Activated gamma-delta T cell treated with Interleukin-2 at 50 U/mL for 16 hours (primary cell): ENCODE measurements at regions not wholly inside any gene's neighbourhood (a gene's known extent, or its start where the extent isn't known, plus 50 kb on each side); places are given as distances from the start of the nearest gene placed in this dataset.
"Not testable (repeated sequence)": the region's sequence is repeated elsewhere in the genome, so short reads cannot be mapped to it uniquely, and the experiment has no call there.

Source experiments
- DNase-seq: peaks from one replicate; pipeline ENCODE4 v3.0.0-alpha.2; 2020

- no peak for DNase-seq
Observed at GRCh38 chr2:88927128-88927527, 235.7 kb downstream of the RPIA start.

GRCh38 chr2:88930659-88931058, 239.2 kb downstream of the RPIA start:
- no peak for DNase-seq

DNA sequence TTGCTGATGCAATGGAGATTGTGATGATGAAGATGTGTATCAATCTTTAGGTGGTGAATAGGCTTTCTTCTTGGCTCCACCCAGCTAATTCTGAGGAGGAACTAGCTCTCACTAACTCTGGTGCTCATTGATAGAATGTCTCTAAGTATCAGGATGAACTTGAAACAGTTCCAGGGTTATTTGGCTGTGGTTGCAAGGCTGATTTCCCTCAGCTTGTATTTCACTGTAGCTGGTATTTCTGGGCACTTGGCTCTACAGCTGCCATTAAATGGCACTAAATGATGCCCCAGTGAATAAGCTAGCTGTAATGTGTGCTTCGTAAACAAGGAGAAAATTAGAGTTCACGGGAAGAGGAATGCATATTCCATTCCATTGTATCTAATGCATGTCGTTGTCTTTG, 241.2 kb downstream of the RPIA start:
- no peak for DNase-seq

DNA sequence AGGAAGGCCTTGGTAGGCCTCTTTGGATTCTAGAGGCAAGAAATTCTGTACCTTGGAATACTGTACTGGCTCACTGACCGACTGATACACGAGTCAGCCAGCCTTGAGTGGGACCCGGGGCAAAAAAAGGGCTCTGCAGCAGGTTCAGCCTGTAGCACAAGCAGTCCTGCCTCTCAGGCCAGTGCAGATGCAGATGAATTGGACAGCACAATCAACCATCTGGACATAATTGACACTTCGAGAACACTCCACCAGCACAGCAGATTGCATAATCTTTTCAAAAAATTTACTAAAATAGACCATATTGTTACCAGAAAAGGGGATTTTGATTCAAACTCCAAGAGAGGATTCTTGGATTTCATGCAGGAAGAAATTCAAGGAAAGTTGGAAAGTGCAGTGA, 241.6 kb downstream of the RPIA start:
- no peak for DNase-seq

GRCh38 chr2:88933980-88934379, 242.5 kb downstream of the RPIA start:
- no peak for DNase-seq

DNA sequence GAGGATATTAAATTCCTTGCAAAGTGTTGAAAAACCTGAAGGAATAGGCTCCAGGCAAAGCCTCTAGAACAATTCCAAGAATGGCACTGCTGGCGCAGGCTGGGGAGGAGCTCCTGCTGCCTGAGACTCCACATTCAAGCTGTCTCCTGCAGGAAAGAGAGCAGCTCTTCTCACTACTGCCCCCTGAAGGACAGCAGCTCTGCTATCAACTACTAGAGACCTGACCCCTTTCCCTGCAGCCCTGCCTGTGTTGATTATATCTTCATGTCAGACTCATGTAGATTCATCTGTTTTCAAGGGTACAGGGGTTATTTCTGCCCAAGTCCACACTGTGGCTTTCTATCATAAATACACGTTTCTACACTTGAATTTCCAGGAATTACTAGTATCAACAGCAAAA, 249.7 kb downstream of the RPIA start:
- not testable (repeated sequence) for DNase-seq

GRCh38 chr2:88942798-88943197, 251.3 kb downstream of the RPIA start:
- no peak for DNase-seq

DNA sequence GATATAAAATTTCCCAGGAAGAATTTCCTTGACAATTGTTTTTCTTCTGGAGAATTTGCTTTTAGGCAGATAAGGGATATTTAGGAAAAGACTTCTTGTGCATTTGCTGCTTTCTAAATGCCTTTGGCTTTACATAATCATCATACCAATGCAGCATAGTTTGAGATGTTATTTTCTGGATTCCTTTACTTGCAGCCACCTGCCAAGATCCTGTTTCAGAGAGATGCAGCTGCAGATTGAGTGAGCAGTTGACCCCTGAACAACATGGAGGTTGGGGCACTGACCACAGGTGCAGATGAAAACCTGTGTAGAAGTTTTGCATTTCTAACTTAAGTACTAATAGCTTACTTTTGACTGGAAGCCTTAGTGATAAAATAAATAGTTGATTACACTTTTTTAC, 257.9 kb downstream of the RPIA start:
- no peak for DNase-seq

- DNase-seq: no peak
Observed at GRCh38 chr2:88950010-88950409, 258.5 kb downstream of the RPIA start.

- no peak for DNase-seq
Observed at GRCh38 chr2:88955607-88956006, 264.1 kb downstream of the RPIA start.

GRCh38 chr2:88959480-88960204, 268.2 kb downstream of the RPIA start:
- DNase-seq: no peak

DNA sequence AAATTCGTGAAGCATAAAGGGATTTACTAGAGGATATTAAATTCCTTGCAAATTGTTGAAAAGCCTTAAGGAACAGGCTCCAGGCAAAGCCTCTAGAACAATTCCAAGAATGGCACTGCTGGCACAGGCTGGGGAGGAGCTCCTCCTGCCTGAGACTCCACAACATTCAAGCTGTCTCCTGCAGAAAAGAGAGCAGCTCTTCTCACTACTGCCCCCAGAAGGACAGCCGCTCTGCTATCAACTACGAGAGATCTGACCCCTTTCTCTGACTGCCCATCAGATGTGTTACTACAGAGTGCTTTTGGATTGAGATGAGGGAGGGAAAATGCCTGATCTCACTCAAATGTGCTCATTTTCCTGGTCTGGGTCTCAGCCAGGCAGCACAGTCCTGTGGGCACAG, 269.9 kb downstream of the RPIA start:
- DNase-seq: not testable (repeated sequence)

- no peak for DNase-seq
Observed at GRCh38 chr2:88967844-88968243, 276.4 kb downstream of the RPIA start.

DNA sequence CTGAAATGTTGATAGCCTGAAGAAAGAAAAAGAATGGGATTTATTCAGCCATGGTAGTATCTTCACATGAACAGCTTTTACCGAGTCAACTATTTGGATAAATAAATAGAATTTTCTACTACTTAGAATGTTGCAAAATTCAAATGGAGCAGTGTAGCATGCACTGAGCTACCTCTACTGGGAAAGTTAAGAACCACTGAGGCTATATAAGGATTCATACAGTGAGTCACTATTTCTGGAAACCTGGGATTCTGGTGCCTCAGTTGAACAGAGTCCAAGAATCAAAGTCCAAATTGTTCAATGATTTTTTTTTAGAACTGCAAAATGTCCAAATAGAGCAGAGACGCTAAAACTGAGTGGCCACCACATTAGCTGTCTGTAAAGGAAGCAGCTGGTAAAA, 286.5 kb downstream of the RPIA start:
- DNase-seq: not testable (repeated sequence)

DNA sequence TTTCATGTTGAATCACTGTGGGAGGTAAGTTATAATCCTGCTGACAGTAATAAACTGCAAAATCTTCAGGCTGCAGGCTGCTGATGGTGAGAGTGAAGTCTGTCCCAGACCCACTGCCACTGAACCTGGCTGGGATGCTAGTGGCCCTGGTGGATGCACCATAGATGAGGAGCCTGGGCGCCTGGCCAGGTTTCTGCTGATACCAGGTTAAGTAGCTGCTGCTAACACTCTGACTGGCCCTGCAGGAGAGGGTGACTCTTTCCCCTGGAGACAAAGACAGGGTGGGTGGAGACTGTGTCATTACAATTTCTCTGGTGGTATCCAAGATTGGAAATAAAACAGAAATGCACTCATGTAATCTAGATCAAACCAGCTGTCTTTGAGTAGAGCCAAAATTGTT, 287.0 kb downstream of the RPIA start:
- DNase-seq: not testable (repeated sequence)

- not testable (repeated sequence) for DNase-seq
Observed at GRCh38 chr2:88984079-88984478, 292.6 kb downstream of the RPIA start.

GRCh38 chr2:88986721-88987330, 295.4 kb downstream of the RPIA start:
- not testable (repeated sequence) for DNase-seq

DNA sequence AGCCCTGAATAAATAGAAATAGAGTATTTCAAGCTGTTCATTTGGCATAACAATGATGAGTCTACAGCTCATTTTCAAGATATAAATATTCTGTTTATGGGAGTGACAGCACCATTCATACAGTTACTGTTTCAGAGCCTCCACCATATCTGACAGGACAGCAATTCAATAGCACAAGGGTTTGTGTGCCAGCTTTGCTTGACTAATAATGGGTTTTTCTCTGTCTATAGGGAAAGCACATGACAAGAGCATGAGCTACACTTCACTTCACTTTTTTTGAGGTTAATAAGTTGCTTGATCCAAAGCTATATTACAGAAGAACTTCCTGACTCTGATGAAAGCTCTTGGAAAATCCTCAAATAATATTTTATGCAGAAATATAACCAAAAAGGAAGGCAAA, 297.1 kb downstream of the RPIA start:
- not testable (repeated sequence) for DNase-seq

DNA sequence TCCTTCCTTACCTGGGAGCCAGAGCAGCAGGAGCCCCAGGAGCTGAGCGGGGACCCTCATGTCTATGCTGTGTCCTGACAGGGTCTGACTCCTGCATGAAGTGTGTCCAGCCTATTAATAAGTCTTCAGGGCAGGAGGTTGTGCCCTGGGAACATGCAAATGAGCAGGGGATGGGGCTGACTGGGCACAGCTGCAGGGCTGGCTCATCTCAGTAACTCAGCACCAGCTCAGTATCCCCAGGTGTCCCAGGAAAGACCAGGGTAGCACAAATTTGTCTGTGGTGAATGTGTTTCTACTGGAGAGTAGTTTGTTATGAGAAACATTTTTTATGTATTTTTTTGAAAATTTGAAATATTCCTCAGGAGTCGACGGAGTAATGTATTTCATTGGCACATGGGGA, 301.3 kb downstream of the RPIA start:
- not testable (repeated sequence) for DNase-seq

GRCh38 chr2:88994856-88995255, 303.4 kb downstream of the RPIA start:
- not testable (repeated sequence) for DNase-seq

DNA sequence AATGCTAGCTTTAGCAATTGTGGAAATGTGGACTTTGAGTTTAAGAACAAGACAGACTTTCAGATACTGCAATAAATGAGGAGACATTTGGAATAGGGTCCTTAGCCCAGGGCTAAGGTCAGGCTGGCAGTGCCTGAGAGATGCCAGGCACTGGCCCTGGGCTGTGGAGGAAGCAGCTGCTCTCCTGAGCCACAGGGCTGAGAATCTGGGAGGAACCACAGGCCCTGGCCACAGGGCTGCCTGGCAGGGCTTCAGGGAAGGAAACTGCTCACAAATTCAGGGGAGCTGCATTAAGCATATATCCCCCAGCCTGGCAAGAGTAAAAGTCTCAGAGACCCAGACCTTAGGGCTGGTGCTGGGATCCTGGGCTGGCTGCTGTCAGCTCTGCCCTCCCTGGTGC, 305.1 kb downstream of the RPIA start:
- DNase-seq: not testable (repeated sequence)

DNA sequence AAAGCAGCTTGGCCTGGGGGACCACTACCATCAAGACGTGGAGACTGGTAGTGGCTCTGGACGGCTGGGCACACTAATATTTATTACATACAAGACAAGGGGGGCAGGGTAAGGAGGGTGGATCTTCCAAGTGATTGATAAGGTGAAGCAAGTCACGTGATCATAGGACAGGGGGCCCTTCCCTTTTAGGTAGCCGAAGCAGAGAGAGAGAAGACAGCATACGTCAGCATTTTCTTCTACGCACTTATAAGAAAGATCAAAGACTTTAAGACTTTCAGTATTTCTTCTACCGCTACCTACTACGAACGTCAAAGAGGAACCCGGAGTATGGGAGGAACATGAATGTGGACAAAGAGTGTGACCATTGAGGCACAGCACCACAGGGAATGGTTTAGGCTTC, 307.9 kb downstream of the RPIA start:
- DNase-seq: no peak

DNA sequence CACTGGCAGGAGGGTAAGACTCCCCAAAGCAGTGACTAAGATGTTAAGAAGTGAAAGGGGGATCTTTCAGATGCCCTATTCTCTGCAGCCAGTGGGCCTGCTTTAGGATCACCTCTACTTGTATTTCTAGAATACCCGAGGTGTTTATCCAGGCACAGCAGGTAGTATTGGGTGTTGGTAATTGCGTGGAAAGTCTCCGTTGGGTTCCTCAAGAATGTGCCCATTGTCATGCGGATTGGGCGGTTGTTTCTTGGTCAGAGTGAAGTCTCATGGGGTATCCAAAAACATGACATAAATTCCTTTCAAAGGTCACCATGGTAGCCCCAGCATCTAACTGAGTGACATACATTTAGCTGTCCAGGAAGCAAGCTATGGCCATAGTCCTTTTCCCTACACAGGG, 308.8 kb downstream of the RPIA start:
- no peak for DNase-seq

DNA sequence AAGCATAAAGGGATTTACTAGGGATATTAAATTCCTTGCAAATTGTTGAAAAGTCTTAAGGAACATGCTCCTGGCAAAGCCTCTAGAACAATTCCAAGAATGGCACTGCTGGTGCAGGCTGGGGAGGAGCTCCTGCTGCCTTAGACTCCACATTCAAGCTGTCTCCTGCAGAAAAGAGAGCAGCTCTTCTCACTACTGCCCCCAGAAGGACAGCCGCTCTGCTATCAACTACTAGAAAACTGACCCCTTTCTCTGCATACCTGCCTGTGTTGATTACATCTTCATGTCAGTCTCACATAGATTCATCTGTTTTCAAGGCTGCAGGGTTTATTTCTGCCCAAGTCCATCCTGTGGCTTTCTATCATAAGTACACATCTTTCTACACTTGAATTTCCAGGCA, 312.8 kb downstream of the RPIA start:
- DNase-seq: not testable (repeated sequence)

- not testable (repeated sequence) for DNase-seq
Observed at GRCh38 chr2:89020566-89020965, 329.1 kb downstream of the RPIA start.
